GM21576 (cell line): ENCODE measurements at regions not wholly inside any gene's neighbourhood (a gene's known extent, or its start where the extent isn't known, plus 50 kb on each side); places are given as distances from the start of the nearest gene placed in this dataset.
A peak's percentile ranks its signal among the peaks of the same experiment; 100 is the strongest.

Experiments used
- ATAC-seq: cut with Tn5 transposase; IDR thresholded peaks from one replicate; pipeline ENCODE4 v1.9.1; 2021; ENCODE audit warnings: mild to moderate bottlenecking, moderate library complexity; ENCODE audit not compliant: unreplicated experiment

GRCh38 chrX:42098900-42099299 lies 175.5 kb upstream of the CASK start:
- no peak for ATAC-seq

- no peak for ATAC-seq
Observed at GRCh38 chrX:42097486-42097885, 174.1 kb upstream of the CASK start.

- ATAC-seq: no peak
Observed at GRCh38 chrX:42096265-42096920, 173.0 kb upstream of the CASK start.

GRCh38 chrX:42094218-42094617 lies 170.9 kb upstream of the CASK start:
- ATAC-seq: peak; percentile 34

GRCh38 chrX:42093756-42094155 lies 170.4 kb upstream of the CASK start:
- peak; percentile 75 for ATAC-seq

GRCh38 chrX:42090395-42090794 lies 167.0 kb upstream of the CASK start:
- no peak for ATAC-seq

GRCh38 chrX:42089031-42089430 lies 165.7 kb upstream of the CASK start:
- no peak for ATAC-seq

GRCh38 chrX:42087960-42088359 lies 164.6 kb upstream of the CASK start:
- ATAC-seq: no peak

- no peak for ATAC-seq
Observed at GRCh38 chrX:42085836-42086235, 162.5 kb upstream of the CASK start.

- ATAC-seq: no peak
Observed at GRCh38 chrX:42079968-42080367, 156.6 kb upstream of the CASK start.

GRCh38 chrX:42077675-42078074 lies 154.3 kb upstream of the CASK start:
- no peak for ATAC-seq

GRCh38 chrX:42075032-42075431 lies 151.7 kb upstream of the CASK start:
- no peak for ATAC-seq

GRCh38 chrX:42073448-42073847 lies 150.1 kb upstream of the CASK start:
- no peak for ATAC-seq

GRCh38 chrX:42070866-42071265 lies 147.5 kb upstream of the CASK start:
- ATAC-seq: no peak

- no peak for ATAC-seq
Observed at GRCh38 chrX:42054256-42054655, 130.9 kb upstream of the CASK start.

- ATAC-seq: no peak
Observed at GRCh38 chrX:42050345-42050744, 127.0 kb upstream of the CASK start.

- no peak for ATAC-seq
Observed at GRCh38 chrX:42047886-42048285, 124.5 kb upstream of the CASK start.

- no peak for ATAC-seq
Observed at GRCh38 chrX:42028109-42028508, 104.8 kb upstream of the CASK start.

- ATAC-seq: no peak
Observed at GRCh38 chrX:42027367-42028000, 104.1 kb upstream of the CASK start.

- ATAC-seq: no peak
Observed at GRCh38 chrX:42025861-42026260, 102.5 kb upstream of the CASK start.

GRCh38 chrX:42023122-42023521 lies 99.8 kb upstream of the CASK start:
- ATAC-seq: no peak

- ATAC-seq: no peak
Observed at GRCh38 chrX:42022158-42022557, 98.8 kb upstream of the CASK start.

GRCh38 chrX:42021058-42021457 lies 97.7 kb upstream of the CASK start:
- ATAC-seq: no peak
